Skin of body (tissue), 1 donor: ENCODE measurements at regions not wholly inside any gene's neighbourhood (a gene's known extent, or its start where the extent isn't known, plus 50 kb on each side); places are given as distances from the start of the nearest gene placed in this dataset.

ENCODE experiments used
- DNase-seq: peaks from one replicate; lab custom pipeline; 2025; lab: John Stamatoyannopoulos, UW

DNA sequence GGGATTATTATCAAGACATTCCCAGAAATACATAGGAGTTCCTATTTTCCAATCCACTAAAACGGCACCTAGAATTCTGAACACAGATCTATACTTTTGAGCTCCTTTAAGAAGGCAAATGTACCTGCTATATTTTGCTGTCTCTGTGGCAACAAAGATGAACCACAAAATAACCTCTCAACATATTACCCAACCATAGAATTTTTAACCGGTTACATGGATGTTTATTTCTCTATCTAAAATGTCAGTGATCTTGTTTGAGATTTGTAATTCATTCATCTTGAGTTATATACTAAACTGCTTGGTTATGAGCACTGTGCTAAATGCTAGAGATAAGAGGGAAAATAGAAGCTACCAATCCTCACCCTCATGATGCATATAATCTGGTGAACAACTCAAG, 117.5 kb upstream of the HMGCLL1 start:
- DNase-seq, result no peak

DNA sequence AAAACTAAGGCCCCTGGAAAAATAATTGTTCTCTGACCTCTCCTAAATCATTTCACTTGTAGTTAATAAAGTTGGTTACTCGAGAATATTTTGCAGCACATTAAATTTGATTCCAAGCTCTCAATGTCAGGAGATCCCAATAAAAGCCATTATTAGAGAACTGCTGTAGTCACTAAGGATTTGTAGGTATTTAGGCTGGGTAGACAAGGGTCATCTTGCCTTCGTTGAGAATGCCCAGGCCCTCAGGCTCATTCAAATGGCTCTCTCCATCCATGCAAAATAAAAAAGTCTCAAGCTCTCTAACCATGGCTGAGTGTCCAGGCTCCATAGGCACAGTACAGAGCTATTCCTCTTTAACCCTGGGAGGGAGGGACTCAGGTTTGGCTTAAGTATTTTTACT, 117.0 kb upstream of the HMGCLL1 start:
- no peak for DNase-seq

DNA sequence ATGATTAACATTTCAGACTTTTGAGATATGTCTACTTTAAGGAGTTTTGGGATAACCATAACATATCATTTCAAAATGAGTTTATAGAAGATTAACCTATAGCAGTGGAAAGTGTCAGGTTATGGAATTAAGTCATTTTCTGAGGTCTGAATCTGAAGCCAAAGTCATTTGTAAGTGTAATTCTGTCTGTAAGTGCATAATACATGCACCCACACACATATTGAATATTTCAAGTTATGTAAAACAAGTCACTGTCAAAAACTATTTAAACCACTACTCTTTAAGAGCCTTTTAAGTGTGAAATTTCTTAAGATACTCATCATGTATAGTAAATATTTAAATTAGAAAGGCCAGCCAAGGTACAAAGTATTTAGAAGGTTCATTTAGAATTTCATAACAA, 115.8 kb upstream of the HMGCLL1 start:
- no peak for DNase-seq

- DNase-seq, result no peak
Observed at GRCh38 chr6:55694148-55694547, 115.2 kb upstream of the HMGCLL1 start.

GRCh38 chr6:55679503-55679902, 100.5 kb upstream of the HMGCLL1 start:
- no peak for DNase-seq

DNA sequence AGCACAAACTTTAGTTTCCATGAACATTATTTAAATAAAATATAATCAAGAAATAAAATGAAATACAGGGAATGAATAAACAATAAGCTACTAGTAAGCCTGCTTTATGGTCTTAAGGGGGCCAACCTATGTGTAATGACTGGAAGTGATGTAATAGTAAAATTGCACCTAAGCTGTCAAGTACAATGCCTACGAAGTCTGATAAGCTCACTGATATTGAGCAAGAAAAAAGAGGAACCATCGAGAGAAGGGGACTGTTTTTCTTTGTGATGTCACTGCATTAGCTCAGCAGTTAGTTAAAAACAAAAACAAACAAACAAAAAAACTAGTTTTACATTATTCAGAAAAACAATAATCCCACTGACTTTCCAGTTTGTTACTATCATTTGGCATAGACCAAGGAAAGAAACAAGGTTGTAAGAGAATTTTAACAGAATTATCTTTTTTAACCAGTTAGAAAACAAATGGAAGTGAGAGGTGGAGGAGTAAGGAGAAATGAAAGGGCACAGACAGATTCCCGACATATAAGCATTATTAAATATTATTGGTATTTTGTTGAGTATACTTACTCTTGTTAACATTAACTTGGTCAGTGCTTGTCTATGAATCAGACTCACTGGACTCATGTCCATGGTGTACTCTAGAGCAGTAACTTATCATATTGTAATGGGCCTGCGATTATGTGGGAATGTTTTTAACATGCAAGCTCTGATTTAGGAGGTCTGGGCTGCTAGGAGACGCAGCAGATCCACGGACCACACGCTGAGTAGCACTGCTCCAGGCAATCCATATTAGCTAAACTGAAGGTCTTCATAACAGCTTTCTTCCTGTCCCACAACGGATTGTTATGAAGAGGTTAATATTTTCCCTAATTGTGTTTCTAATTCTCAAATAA, 99.6 kb upstream of the HMGCLL1 start:
- DNase-seq, result peak; percentile 22

DNA sequence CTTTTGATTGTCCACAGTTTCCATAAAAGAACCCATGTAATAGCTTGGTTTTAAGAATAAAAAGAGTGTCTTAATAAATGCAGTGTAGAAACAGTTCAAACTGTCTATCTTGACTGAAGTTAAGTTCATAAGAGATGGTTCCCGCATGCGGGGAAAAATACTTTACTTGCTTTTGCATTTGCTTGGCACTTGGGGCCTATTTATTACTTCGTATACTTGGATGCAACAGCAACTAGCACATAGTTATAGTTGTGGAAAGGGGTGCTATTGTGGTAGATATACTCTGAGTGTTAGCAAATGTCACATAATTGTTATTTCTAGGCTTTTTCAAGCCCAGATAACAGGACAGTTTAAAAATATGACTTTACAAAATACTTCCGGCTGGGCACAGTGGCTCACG, 97.7 kb upstream of the HMGCLL1 start:
- DNase-seq, result no peak

DNA sequence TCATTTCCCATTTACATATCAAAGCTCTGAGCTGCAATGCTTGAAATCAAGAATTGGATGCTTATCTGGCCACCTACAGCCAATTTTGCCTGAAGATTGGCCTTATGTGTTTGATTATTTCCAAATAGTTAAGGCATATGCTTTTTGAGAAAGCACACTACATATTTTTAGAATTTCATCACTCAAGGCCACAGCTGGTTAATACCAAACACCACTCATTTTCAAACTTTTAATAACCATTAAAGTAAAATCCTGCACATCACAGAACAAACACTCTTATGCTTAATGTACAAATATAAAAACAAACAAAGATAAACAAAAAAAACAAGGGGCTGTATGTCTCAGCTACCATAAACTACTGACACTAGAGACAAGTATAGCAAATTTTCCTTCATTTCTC, 96.9 kb upstream of the HMGCLL1 start:
- no peak for DNase-seq

GRCh38 chr6:55674672-55675071, 95.7 kb upstream of the HMGCLL1 start:
- DNase-seq, result no peak

- no peak for DNase-seq
Observed at GRCh38 chr6:55670850-55671413, 91.9 kb upstream of the HMGCLL1 start.

- DNase-seq, result peak; percentile 22
Observed at GRCh38 chr6:55669028-55669427, 90.0 kb upstream of the HMGCLL1 start.

- DNase-seq, result peak; percentile 22
Observed at GRCh38 chr6:55668591-55668990, 89.6 kb upstream of the HMGCLL1 start.

GRCh38 chr6:55667341-55667740, 88.3 kb upstream of the HMGCLL1 start:
- no peak for DNase-seq

- DNase-seq, result peak; percentile 38
Observed at GRCh38 chr6:55666606-55667225, 87.7 kb upstream of the HMGCLL1 start.

- peak; percentile 62 for DNase-seq
Observed at GRCh38 chr6:55666037-55666436, 87.0 kb upstream of the HMGCLL1 start.

- DNase-seq, result peak; percentile 38
Observed at GRCh38 chr6:55664591-55665587, 85.9 kb upstream of the HMGCLL1 start.

DNA sequence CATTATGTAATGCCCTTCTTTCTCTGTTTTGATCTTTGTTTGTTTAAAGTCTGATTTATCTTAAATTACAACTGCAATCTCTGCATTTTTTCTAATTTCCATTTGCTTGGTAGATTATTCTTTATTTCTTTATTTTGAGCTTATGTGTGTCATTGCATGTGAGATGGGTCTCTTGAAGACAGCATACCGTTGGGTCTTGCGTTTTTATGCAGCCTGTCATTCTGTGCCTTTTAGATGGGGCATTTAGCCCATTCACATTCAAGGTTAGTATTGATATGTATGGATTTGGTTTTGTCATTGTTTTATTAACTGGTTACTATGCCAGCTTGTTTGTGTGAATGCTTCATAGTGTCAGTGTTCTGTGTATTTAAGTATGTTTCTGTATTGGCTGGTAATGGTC, 84.9 kb upstream of the HMGCLL1 start:
- no peak for DNase-seq

DNA sequence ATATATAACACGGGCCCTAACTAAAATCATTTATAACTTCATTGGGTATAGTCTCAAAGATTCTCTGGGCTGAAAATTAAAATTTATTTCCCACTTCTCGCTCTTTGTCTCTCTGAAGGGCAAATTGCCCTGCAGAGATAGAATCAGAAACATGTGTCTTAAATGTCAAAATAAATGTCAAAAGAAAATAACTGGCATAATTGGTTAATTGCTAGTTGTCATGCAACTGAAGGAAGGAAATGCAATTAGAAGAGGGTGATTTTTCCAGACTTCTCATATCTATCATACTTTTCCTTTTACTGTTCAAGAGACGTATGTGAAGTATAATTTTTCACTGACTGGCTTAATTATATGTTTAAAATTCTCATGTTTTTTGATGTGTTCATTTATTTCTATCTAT, 80.3 kb upstream of the HMGCLL1 start:
- DNase-seq, result no peak

- no peak for DNase-seq
Observed at GRCh38 chr6:55654445-55654844, 75.5 kb upstream of the HMGCLL1 start.

- no peak for DNase-seq
Observed at GRCh38 chr6:55652429-55652828, 73.4 kb upstream of the HMGCLL1 start.

GRCh38 chr6:55651015-55651414, 72.0 kb upstream of the HMGCLL1 start:
- DNase-seq, result no peak
